Liver (tissue), 8 donors: ENCODE measurements at regions not wholly inside any gene's neighbourhood (a gene's known extent, or its start where the extent isn't known, plus 50 kb on each side); places are given as distances from the start of the nearest gene placed in this dataset.

Experiments
- DNase-seq: peaks from one replicate; pipeline ENCODE4 v3.0.0-alpha.2; 2017; ENCODE audit warnings: low spot score
- H3K27ac ChIP-seq, 2 donors: one replicate each; pipeline ENCODE4 v1.7.0; 2013; ENCODE audit warnings: inconsistent platforms in 2 of 2, low read length in 2 of 2, control low read depth in 1 of 2, low read depth in 1 of 2, mild to moderate bottlenecking in 1 of 2
- H3K27me3 ChIP-seq, 4 donors: one replicate each; pipeline versions ENCODE4 v1.6.1 to v1.7.0; 2013; ENCODE audit warnings: low read length in 3 of 4, inconsistent platforms in 1 of 4, mild to moderate bottlenecking in 1 of 4, moderate library complexity in 1 of 4; ENCODE audit not compliant: control insufficient read depth in 4 of 4, insufficient read depth in 4 of 4
- H3K36me3 ChIP-seq, 4 donors: one replicate each; pipeline versions ENCODE4 v1.6.1 to v1.7.0; 2013; ENCODE audit warnings: low read length in 3 of 4, mild to moderate bottlenecking in 3 of 4, low read depth in 1 of 4, moderate library complexity in 1 of 4; ENCODE audit not compliant: control insufficient read depth in 4 of 4, insufficient read depth in 3 of 4
- H3K4me1 ChIP-seq, 4 donors: one replicate each; pipeline versions ENCODE4 v1.6.1 to v1.7.0; 2013; ENCODE audit warnings: low read length in 3 of 4, mild to moderate bottlenecking in 3 of 4, moderate library complexity in 1 of 4; ENCODE audit not compliant: control insufficient read depth in 4 of 4, insufficient read depth in 4 of 4
- H3K4me3 ChIP-seq, 3 donors: one replicate each; pipeline versions ENCODE4 v1.6.1 to v1.7.0; 2013; ENCODE audit warnings: low read length in 3 of 3, control low read depth in 1 of 3, low read depth in 1 of 3, mild to moderate bottlenecking in 1 of 3
- H3K9ac ChIP-seq, 2 donors: one replicate each; pipeline ENCODE4 v1.7.0; 2013; ENCODE audit warnings: low read length in 2 of 2, mild to moderate bottlenecking in 2 of 2, moderate library complexity in 2 of 2, control low read depth in 1 of 2, low read depth in 1 of 2
- H3K9me3 ChIP-seq, 4 donors: one replicate each; pipeline versions ENCODE4 v1.6.1 to v1.7.0; 2013; ENCODE audit warnings: low read length in 3 of 4; ENCODE audit not compliant: control insufficient read depth in 4 of 4
- CTCF ChIP-seq: fragments of 150-350 bp; IDR thresholded peaks from 2 replicates; pipeline ENCODE4 v1.5.1; 2017; ENCODE audit warnings: improper control_type of control experiment, low read depth, low read length; ENCODE audit not compliant: missing input control
- EGR1 ChIP-seq, 2 donors: IDR thresholded peaks; 2 replicates each; pipeline ENCODE4 v1.6.1; 2016 to 2018; ENCODE audit warnings: antibody characterized with exemption in 2 of 2, low read depth in 2 of 2
- FOXA1 ChIP-seq: IDR thresholded peaks from 2 replicates; pipeline ENCODE4 v1.6.1; 2016; ENCODE audit warnings: antibody characterized with exemption
- FOXA2 ChIP-seq: IDR thresholded peaks from 2 replicates; pipeline ENCODE4 v1.6.1; 2016; ENCODE audit warnings: antibody characterized with exemption
- GABPA ChIP-seq, 2 donors: IDR thresholded peaks in 1 of 2; conservative IDR thresholded peaks in 1 of 2; 2 replicates each; pipeline ENCODE4 v1.6.1; 2016; ENCODE audit warnings: antibody characterized with exemption in 2 of 2, mild to moderate bottlenecking in 1 of 2, moderate library complexity in 1 of 2
- HNF4A ChIP-seq, 2 donors: conservative IDR thresholded peaks; 2 replicates each; pipeline ENCODE4 v1.6.1; 2016; ENCODE audit warnings: antibody characterized with exemption in 2 of 2, mild to moderate bottlenecking in 2 of 2
- HNF4G ChIP-seq: IDR thresholded peaks from 2 replicates; pipeline ENCODE4 v1.6.1; 2016; ENCODE audit warnings: antibody characterized with exemption
- JUND ChIP-seq, 2 donors: IDR thresholded peaks; 2 replicates each; pipeline ENCODE4 v1.6.1; 2016; ENCODE audit warnings: antibody characterized with exemption in 2 of 2
- MAX ChIP-seq: IDR thresholded peaks from 2 replicates; pipeline ENCODE4 v1.6.1; 2016; ENCODE audit warnings: antibody characterized with exemption
- NR2F2 ChIP-seq: IDR thresholded peaks from 2 replicates; pipeline ENCODE4 v1.6.1; 2016; ENCODE audit warnings: antibody characterized with exemption
- RAD21 ChIP-seq, 2 donors: IDR thresholded peaks; 2 replicates each; pipeline ENCODE4 v1.6.1; 2016; ENCODE audit warnings: antibody characterized with exemption in 2 of 2, mild to moderate bottlenecking in 2 of 2
- RXRA ChIP-seq, 2 donors: IDR thresholded peaks; 2 replicates each; pipeline ENCODE4 v1.6.1; 2017 to 2018; ENCODE audit warnings: antibody characterized with exemption in 2 of 2, mild to moderate bottlenecking in 1 of 2
- SP1 ChIP-seq: IDR thresholded peaks from 2 replicates; pipeline ENCODE4 v1.6.1; 2018; ENCODE audit warnings: antibody characterized with exemption, mild to moderate bottlenecking
- TAF1 ChIP-seq: conservative IDR thresholded peaks from 2 replicates; pipeline ENCODE4 v1.6.1; 2016; ENCODE audit warnings: antibody characterized with exemption, mild to moderate bottlenecking
- YY1 ChIP-seq: IDR thresholded peaks from 2 replicates; pipeline ENCODE4 v1.6.1; 2016; ENCODE audit warnings: antibody characterized with exemption, mild to moderate bottlenecking
- ZBTB33 ChIP-seq: IDR thresholded peaks from 2 replicates; pipeline ENCODE4 v1.6.1; 2016; ENCODE audit warnings: antibody characterized with exemption
- WGBS: extraction: QIAGEN DNeasy Blood & Tissue Kit; methylation state at CpG from one replicate; pipeline ENCODE4 v1.1.7; 2013; 5-methylcytosine and 5-hydroxymethylcytosine counted together
- TF ChIP-seq, protein P1 (sequence below): IDR thresholded peaks from 2 replicates; pipeline ENCODE4 v1.6.1; 2016; ENCODE audit warnings: antibody characterized with exemption
- TF ChIP-seq, protein P2 (sequence below): IDR thresholded peaks from 2 replicates; pipeline ENCODE4 v1.6.1; 2016; ENCODE audit warnings: antibody characterized with exemption, mild to moderate bottlenecking
- donor health status: healthy.
- donor health status: healthy.
- donor health status: healthy.
- donor health status: healthy.
- donor health status: healthy.

DNA sequence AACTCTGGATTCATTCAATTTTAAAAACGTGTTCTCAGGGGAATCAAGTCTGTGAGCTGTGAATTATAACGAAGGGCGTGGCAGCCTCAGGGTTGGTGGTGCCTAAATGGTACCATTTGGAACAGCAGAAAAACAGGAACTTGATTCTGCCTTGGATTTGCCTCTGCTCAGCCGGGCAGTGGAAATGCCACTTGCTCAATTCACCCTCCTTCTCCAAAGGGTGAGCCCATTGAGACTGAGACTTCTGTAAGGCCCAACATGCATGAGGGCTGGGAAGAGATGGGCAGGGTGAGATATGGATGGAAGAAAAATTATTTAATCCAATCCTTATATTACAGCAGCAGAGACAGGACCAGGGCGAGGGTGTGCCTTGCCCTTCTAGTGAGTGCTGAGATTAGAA is 107.1 kb upstream of the HABP2 start:
- Histone ChIP-seq H3K4me1 (peaks cover 0 to 6% (median 3%) of the 10 kb centered on the region in 4 donors), H3K4me3 (no peak overlapping the region), H3K36me3 (no peaks in the 10 kb centered on the region), H3K27ac (no peak overlapping the region), H3K27me3 (no peaks in the 10 kb centered on the region), H3K9ac (no peak overlapping the region), H3K9me3 (no peaks in the 10 kb centered on the region)
- DNase-seq: no peak
- WGBS: 92% methylated on average over 5 of the region's 5 CpGs
- TF ChIP-seq RAD21 (IDR thresholded peaks at IDR 0.05): no peak
- TF ChIP-seq ZBTB33: no peak
- TF ChIP-seq CTCF: no peak
- TF ChIP-seq HNF4G: no peak
- no peak for TF ChIP-seq JUND (IDR thresholded peaks at IDR 0.05)
- TF ChIP-seq, protein P1, sequence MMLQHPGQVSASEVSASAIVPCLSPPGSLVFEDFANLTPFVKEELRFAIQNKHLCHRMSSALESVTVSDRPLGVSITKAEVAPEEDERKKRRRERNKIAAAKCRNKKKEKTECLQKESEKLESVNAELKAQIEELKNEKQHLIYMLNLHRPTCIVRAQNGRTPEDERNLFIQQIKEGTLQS: no peak
- no peak for TF ChIP-seq YY1
- no peak for TF ChIP-seq TAF1
- TF ChIP-seq FOXA2: no peak
- TF ChIP-seq MAX: no peak
- TF ChIP-seq, protein P2, sequence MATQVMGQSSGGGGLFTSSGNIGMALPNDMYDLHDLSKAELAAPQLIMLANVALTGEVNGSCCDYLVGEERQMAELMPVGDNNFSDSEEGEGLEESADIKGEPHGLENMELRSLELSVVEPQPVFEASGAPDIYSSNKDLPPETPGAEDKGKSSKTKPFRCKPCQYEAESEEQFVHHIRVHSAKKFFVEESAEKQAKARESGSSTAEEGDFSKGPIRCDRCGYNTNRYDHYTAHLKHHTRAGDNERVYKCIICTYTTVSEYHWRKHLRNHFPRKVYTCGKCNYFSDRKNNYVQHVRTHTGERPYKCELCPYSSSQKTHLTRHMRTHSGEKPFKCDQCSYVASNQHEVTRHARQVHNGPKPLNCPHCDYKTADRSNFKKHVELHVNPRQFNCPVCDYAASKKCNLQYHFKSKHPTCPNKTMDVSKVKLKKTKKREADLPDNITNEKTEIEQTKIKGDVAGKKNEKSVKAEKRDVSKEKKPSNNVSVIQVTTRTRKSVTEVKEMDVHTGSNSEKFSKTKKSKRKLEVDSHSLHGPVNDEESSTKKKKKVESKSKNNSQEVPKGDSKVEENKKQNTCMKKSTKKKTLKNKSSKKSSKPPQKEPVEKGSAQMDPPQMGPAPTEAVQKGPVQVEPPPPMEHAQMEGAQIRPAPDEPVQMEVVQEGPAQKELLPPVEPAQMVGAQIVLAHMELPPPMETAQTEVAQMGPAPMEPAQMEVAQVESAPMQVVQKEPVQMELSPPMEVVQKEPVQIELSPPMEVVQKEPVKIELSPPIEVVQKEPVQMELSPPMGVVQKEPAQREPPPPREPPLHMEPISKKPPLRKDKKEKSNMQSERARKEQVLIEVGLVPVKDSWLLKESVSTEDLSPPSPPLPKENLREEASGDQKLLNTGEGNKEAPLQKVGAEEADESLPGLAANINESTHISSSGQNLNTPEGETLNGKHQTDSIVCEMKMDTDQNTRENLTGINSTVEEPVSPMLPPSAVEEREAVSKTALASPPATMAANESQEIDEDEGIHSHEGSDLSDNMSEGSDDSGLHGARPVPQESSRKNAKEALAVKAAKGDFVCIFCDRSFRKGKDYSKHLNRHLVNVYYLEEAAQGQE: no peak
- no peak for TF ChIP-seq NR2F2
- TF ChIP-seq HNF4A (conservative IDR thresholded peaks at IDR 0.05): no peak
- TF ChIP-seq GABPA (IDR thresholded peaks at IDR 0.05 in 1 of 2, conservative IDR thresholded peaks at IDR 0.05 in 1 of 2): no peak
- TF ChIP-seq RXRA (IDR thresholded peaks at IDR 0.05): no peak
- no peak for TF ChIP-seq SP1
- no peak for TF ChIP-seq FOXA1

DNA sequence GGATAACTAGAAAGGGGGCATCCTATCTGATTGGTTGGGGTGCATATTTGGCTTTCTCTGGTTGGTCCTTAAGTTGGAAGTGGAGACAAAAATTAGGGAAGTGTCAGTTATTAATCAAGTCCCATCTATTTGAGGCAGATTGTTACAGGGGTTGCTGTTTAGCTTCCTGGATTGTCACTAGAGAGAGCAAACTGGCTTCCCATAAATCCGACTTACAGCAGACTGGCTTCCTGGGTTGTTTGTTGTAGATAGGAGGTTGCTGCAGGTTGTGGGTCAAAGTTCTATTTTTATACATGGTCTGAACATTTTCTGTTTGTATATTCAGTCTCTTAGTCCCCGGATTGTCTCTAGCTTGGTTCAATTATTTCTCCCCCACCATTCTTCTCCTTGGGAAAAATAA is 106.1 kb upstream of the HABP2 start:
- WGBS: 15% methylated on average over 2 of the region's 2 CpGs
- Histone ChIP-seq H3K27ac (peak overlapping the region in 1 of 2 donors; percentile 42), H3K9me3 (no peaks in the 10 kb centered on the region), H3K36me3 (no peaks in the 10 kb centered on the region), H3K4me1 (peaks cover 0 to 6% (median 3%) of the 10 kb centered on the region in 4 donors), H3K9ac (no peak overlapping the region), H3K4me3 (no peak overlapping the region), H3K27me3 (no peaks in the 10 kb centered on the region)
- no peak for DNase-seq
- peak; percentile 51 for TF ChIP-seq ZBTB33
- TF ChIP-seq HNF4G: peak; percentile 31
- no peak for TF ChIP-seq EGR1 (IDR thresholded peaks at IDR 0.05; ENCODE audit: low read depth in 2 of 2)
- TF ChIP-seq JUND (IDR thresholded peaks at IDR 0.05): peak in 1 of 2 donors; percentile 24
- TF ChIP-seq RAD21 (IDR thresholded peaks at IDR 0.05): peak; percentile 30 to 34
- no peak for TF ChIP-seq TAF1
- TF ChIP-seq RXRA (IDR thresholded peaks at IDR 0.05): peak; percentile 53 to 62
- no peak for TF ChIP-seq FOXA1
- TF ChIP-seq HNF4A (conservative IDR thresholded peaks at IDR 0.05): peak; percentile 83 to 85
- TF ChIP-seq YY1: no peak
- peak; percentile 26 for TF ChIP-seq MAX
- no peak for TF ChIP-seq GABPA (IDR thresholded peaks at IDR 0.05 in 1 of 2, conservative IDR thresholded peaks at IDR 0.05 in 1 of 2)
- no peak for TF ChIP-seq FOXA2
- no peak for TF ChIP-seq CTCF
- no peak for TF ChIP-seq NR2F2
